Neural cell (in vitro differentiated cells): ENCODE measurements at regions not wholly inside any gene's neighbourhood (a gene's known extent, or its start where the extent isn't known, plus 50 kb on each side); places are given as distances from the start of the nearest gene placed in this dataset.
A peak's percentile ranks its signal among the peaks of the same experiment; 100 is the strongest.

Source experiments
- CTCF ChIP-seq: fragments of 450-650 bp; IDR thresholded peaks from 2 replicates; pipeline ENCODE4 v1.5.1; 2014; ENCODE audit warnings: antibody characterized with exemption, mild to moderate bottlenecking, moderate library complexity; ENCODE audit not compliant: poor library complexity, severe bottlenecking
- EP300 ChIP-seq: fragments of 450-650 bp; conservative IDR thresholded peaks from 2 replicates; pipeline ENCODE4 v1.6.1; 2014; ENCODE audit warnings: antibody characterized with exemption, mild to moderate bottlenecking, moderate library complexity; ENCODE audit not compliant: poor library complexity, severe bottlenecking
- POLR2AphosphoS5 ChIP-seq: IDR thresholded peaks from 2 replicates; pipeline ENCODE4 v1.6.1; 2012

- TF ChIP-seq CTCF (no peak), EP300 (peak; percentile 93), POLR2AphosphoS5 (peak; percentile 20)
Measured at GRCh38 chr1:217364220-217364619, 266.7 kb downstream of the GPATCH2 start.
